ENCODE measurements at regions not wholly inside any gene's neighbourhood (a gene's known extent, or its start where the extent isn't known, plus 50 kb on each side); places are given as distances from the start of the nearest gene placed in this dataset.

DNA sequence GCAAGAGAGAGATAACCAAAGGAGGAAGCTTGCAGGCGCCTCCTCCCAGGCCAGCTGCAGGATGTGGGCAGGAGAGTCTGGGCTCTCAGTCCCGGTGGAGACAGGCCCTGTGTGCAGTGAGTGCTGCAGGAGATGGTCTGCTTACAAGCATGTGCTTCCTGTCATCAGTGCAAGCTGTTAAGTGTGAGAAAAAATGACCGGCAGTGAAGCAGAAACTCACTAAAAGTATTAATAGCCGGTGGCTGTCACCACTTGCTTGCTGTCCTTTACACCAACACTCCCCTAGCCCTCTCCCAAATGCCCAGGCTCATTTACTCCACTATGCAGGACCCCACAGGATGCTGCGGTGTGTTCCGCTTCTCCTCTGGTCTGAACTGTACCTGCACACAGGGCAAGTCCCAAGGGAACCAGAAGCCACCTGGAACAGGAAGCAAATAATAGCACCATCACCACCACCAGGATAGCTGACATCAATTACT is 435.6 kb upstream of the HS6ST1 start:
- TF ChIP-seq, protein P1, sequence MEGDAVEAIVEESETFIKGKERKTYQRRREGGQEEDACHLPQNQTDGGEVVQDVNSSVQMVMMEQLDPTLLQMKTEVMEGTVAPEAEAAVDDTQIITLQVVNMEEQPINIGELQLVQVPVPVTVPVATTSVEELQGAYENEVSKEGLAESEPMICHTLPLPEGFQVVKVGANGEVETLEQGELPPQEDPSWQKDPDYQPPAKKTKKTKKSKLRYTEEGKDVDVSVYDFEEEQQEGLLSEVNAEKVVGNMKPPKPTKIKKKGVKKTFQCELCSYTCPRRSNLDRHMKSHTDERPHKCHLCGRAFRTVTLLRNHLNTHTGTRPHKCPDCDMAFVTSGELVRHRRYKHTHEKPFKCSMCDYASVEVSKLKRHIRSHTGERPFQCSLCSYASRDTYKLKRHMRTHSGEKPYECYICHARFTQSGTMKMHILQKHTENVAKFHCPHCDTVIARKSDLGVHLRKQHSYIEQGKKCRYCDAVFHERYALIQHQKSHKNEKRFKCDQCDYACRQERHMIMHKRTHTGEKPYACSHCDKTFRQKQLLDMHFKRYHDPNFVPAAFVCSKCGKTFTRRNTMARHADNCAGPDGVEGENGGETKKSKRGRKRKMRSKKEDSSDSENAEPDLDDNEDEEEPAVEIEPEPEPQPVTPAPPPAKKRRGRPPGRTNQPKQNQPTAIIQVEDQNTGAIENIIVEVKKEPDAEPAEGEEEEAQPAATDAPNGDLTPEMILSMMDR (IDR thresholded peaks at IDR 0.05; ENCODE audit: insufficient read depth, low read depth, low read length, missing control alignments), result no peak
- no peak overlapping the region for H3K4me3 ChIP-seq (ENCODE audit: low read length)
- no peak for DNase-seq (ENCODE audit: low read depth)

DNA sequence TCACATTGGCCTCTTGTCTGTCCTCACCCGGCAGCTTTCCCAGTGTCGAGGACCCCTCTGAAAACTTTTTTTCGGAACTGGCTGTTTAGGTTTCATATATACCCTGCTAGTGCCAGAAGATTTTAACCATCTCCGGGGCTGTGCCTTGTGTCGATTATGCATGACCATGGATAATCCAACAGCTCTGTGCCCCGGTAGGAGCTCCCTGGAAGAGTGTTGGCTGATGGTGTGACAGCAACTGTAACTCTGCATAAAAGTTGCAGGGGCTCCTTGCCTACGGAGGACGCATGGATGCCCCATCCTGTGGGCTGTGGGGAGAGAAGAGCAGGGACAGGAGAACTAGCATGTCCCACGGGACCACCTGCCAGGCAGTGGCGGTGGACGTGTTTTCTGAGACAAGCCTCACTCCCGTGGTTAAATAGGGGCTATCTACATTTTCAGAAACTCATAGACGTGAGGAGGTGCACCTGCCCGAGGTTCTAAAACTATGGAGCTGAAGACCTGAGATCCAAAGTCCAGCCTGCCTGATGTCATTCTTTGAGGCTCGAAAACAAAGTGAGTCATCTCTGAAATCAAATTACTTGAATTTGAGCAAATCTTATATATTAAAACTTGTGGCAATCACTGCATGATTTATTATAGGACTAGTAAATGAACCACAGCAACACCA is 437.2 kb upstream of the HS6ST1 start:
- TF ChIP-seq, protein P1 (IDR thresholded peaks at IDR 0.05; ENCODE audit: insufficient read depth, low read depth, low read length, missing control alignments), result no peak
- H3K4me3 ChIP-seq (ENCODE audit: low read length), result no peak overlapping the region
- DNase-seq (ENCODE audit: low read depth), result no peak

DNA sequence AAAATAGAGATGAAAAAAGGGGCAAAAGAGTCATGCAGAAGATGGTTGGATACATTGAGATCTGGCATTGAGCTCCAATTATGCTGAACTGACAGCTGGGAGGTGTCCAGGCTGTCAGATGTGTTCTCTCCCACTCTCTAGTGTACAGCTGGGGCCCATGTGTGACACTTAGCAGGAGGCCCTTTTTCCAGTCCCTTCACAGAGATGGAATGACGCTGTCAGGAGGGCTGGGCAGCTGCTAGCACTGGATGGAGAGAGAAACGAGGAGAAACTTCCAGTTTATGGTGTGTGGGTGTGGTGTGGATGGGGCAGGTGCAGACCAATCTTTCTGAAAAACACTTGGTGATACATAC is 437.7 kb upstream of the HS6ST1 start:
- H3K4me3 ChIP-seq (ENCODE audit: low read length), result no peak overlapping the region
- no peak for DNase-seq (ENCODE audit: low read depth)
- TF ChIP-seq, protein P1 (IDR thresholded peaks at IDR 0.05; ENCODE audit: insufficient read depth, low read depth, low read length, missing control alignments), result no peak

DNA sequence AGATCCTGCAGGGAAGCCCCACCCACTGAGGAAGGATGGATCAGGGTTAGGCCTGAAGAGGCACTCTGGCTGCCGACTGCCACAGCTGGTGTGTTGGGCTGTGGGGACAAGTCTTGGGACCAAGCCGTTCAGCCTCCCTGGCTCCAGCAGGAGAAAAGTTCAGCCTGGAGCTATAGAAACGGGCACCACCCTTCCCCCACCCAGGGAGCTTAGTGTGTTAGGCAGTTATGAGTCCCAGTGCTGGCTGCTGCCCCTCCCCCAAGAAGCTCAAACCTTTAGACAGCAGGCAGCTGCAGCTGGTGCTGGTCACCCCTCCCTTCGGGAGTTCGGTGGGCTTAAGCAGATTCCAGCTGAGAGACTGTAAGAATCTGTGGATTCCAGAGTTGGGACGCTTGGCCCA is 447.1 kb upstream of the HS6ST1 start:
- no peak for DNase-seq (ENCODE audit: low read depth)
- TF ChIP-seq, protein P1 (IDR thresholded peaks at IDR 0.05; ENCODE audit: insufficient read depth, low read depth, low read length, missing control alignments), result no peak
- H3K4me3 ChIP-seq (ENCODE audit: low read length), result no peak overlapping the region

DNA sequence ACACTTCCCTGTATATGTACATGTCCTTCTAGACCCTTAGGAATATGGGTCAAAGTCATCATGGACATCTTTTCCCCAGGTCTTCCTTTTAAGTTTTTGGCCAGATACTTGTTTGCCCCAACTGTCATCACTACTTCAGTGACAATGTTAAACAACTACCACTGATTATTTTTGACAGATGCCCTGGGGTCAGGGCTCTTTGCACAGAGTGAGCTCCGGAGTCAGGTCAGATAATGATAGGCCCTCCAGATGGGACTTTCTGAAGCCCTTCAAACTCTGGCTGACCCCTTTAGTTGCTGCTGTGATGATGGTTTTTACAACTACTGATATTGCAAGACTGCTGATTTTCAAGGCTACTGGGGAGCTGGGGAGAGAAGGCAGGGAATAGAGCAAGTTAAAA is 449.4 kb upstream of the HS6ST1 start:
- H3K4me3 ChIP-seq (ENCODE audit: low read length), result no peak overlapping the region
- DNase-seq (ENCODE audit: low read depth), result no peak
- TF ChIP-seq, protein P1 (IDR thresholded peaks at IDR 0.05; ENCODE audit: insufficient read depth, low read depth, low read length, missing control alignments), result no peak

DNA sequence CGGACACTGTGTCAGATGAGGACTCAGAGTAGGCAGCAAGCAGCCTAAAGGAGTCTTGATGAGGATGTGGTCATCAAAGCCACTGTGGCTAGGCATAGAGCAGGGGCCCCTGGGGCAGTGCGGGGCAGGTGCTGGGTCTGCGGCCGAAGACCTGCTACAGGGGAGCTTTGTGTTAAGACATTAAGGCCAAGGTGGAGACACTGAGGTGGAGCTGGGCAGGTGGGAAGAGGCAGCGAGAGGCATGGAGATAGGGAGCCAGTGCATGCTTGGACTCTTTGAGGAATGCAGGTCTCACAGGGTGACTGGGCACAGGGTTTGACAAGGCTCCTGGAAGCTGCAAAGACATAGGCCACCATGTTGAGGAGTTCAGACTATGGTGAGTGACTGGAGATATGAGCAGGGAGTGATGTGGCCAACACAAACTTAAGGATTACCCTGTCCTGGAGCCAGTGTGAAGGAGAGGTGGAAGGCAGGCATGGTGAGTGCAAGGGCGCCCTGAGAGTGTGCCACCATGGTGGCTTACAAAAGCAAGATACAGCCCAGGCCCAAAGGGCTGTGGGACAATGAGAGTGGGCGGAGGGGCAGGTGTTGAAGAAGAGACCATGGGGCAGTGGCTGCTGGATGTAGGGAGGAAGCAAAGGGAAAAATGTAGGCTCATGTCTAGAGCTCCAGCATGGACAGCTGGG is 450.9 kb upstream of the HS6ST1 start:
- H3K4me3 ChIP-seq (ENCODE audit: low read length), result no peak overlapping the region
- TF ChIP-seq, protein P1 (IDR thresholded peaks at IDR 0.05; ENCODE audit: insufficient read depth, low read depth, low read length, missing control alignments), result no peak
- no peak for DNase-seq (ENCODE audit: low read depth)

Measured in epithelial cell of esophagus (primary cell).